Esophagus squamous epithelium (tissue), 4 donors: ENCODE measurements at regions not wholly inside any gene's neighbourhood (a gene's known extent, or its start where the extent isn't known, plus 50 kb on each side); places are given as distances from the start of the nearest gene placed in this dataset.

Experiments
- CTCF ChIP-seq, 6 experiments: fragments of 450-650 bp in 4 of 6; fragments of 200-600 bp in 2 of 6; sonication (generic) in 2 of 6; IDR thresholded peaks; one replicate each; pipeline ENCODE4 v1.5.1; 2016 to 2019; ENCODE audit warnings: antibody characterized with exemption in 6 of 6, mild to moderate bottlenecking in 4 of 6, moderate library complexity in 4 of 6
- POLR2A ChIP-seq, 4 donors: fragments of 450-650 bp; IDR thresholded peaks; one replicate each; pipeline ENCODE4 v1.6.1; 2017; ENCODE audit warnings: antibody characterized with exemption in 4 of 4, mild to moderate bottlenecking in 4 of 4, moderate library complexity in 3 of 4

GRCh38 chr10:88164471-88164870 lies 301.0 kb downstream of the PTEN start:
- no peak for TF ChIP-seq CTCF (IDR thresholded peaks at IDR 0.05)
- no peak for TF ChIP-seq POLR2A (IDR thresholded peaks at IDR 0.05)
